ENCODE measurements at regions not wholly inside any gene's neighbourhood (a gene's known extent, or its start where the extent isn't known, plus 50 kb on each side); places are given as distances from the start of the nearest gene placed in this dataset.
"Not testable (repeated sequence)": the region's sequence is repeated elsewhere in the genome, so short reads cannot be mapped to it uniquely, and the experiment has no call there.

- CTCF ChIA-PET; ATAC-seq; H3K9me3 Mint-ChIP-seq (ENCODE audit: low read depth); H3K36me3 Mint-ChIP-seq (ENCODE audit: low read depth); POLR2A ChIA-PET; H3K27me3 Mint-ChIP-seq; H3K27ac Mint-ChIP-seq; DNase-seq; H3K4me3 Mint-ChIP-seq; intact Hi-C loops (cut with DNase I, micrococcal nuclease): not testable (repeated sequence)
- H3K4me1 Mint-ChIP-seq, result peaks cover 10% of the 10 kb centered on the region
These were observed 88.5 kb upstream of the RANBP6 start for GRCh38 chr9:6103911-6104310.

DNA sequence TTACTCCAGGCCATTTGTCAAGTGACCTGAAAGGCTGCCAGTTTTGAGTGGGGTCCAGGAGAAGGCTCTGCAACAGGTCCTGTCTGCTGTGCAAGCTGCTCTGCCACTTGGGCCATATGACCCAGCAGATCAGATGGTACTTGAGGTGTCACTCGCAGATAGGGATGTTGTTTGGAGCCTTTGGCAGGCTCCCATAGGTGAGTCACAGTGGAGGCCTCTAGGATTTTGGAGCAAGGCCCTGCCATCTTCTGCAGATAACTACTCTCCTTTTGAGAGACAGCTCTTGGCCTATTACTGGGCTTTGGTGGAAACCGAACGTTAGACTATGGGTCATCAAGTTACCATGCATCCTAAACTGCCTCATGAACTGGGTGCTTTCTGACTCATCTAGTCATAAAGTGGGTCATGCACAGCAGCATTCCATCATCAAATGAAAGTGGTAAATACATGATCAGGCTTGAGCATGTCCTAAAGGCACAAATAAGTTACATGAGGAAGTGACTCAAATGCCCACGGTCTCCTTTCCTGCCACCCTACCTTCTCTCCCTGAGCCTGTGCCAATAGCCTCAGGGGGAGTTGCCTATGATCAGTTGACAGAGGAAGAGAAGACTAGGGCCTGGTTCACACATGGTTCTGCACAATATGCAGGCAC is 87.0 kb upstream of the RANBP6 start:
- H3K36me3 Mint-ChIP-seq (ENCODE audit: low read depth); H3K27me3 Mint-ChIP-seq; H3K4me3 Mint-ChIP-seq; CTCF ChIA-PET; intact Hi-C loops (cut with DNase I, micrococcal nuclease); H3K27ac Mint-ChIP-seq; H3K9me3 Mint-ChIP-seq (ENCODE audit: low read depth); DNase-seq: not testable (repeated sequence)
- ATAC-seq, result peak; percentile 42
- POLR2A ChIA-PET, result interaction anchor here (0.6 kb wide), 1 partner anchor 87 kb away, joined by 3 read pairs; the partner anchor contains the start of gene RANBP6
- peaks cover 10% of the 10 kb centered on the region for H3K4me1 Mint-ChIP-seq

GRCh38 chr9:6101725-6102124 is 86.3 kb upstream of the RANBP6 start:
- H3K9me3 Mint-ChIP-seq (ENCODE audit: low read depth); intact Hi-C loops (cut with DNase I, micrococcal nuclease); ATAC-seq; H3K4me3 Mint-ChIP-seq; DNase-seq; H3K27ac Mint-ChIP-seq; H3K4me1 Mint-ChIP-seq; H3K27me3 Mint-ChIP-seq; H3K36me3 Mint-ChIP-seq (ENCODE audit: low read depth); CTCF ChIA-PET: not testable (repeated sequence)
- POLR2A ChIA-PET, result interaction anchor here (0.6 kb wide), 1 partner anchor 86 kb away, joined by 3 read pairs; the partner anchor contains the start of gene RANBP6

DNA sequence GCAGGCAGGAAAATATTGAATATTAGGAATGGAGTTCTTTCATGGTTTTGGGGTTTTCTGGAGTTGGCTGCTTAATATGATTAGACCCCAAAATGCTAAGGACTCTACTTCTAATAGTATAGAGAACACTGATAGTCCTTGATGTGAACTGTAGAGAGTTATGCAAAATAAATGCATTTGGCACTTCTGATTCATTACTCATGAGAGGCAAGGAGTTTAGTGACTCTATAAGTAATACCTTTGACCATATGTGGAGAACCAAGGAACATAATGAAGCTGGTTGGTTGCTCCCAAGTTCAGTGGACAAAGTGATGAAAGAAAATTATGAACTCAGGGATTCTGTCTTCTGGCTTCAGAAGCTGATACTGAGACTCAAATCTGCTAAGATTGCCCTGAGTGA is 83.9 kb upstream of the RANBP6 start:
- not testable (repeated sequence) for H3K4me3 Mint-ChIP-seq

DNA sequence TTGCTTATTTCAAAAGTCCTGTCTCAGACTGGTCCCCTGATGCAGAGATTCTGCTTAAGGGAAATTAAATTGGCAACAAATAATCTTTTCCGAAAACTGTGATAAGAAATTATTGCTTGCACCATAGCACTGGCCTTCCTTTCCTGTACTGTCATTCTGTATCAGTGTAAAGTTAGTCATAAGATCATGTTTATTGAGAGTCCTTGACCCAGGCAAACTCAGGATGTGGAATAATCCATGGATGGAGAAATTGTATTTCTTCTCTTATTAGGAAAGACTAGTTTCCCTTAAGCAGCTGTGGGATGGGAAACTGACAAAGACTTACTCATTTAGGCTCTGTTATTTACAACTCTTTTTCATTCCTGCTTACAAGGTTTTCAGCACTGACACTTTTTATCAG is 83.0 kb upstream of the RANBP6 start:
- no peaks in the 10 kb centered on the region for H3K4me1 Mint-ChIP-seq
- no peak overlapping the region for H3K4me3 Mint-ChIP-seq
- ChIA-PET POLR2A (no interaction called here), CTCF (no interaction called here)
- no peaks in the 10 kb centered on the region for H3K27me3 Mint-ChIP-seq
- no peak for ATAC-seq
- H3K9me3 Mint-ChIP-seq (ENCODE audit: low read depth), result no peaks in the 10 kb centered on the region
- H3K27ac Mint-ChIP-seq, result no peak overlapping the region
- no peaks in the 10 kb centered on the region for H3K36me3 Mint-ChIP-seq (ENCODE audit: low read depth)
- DNase-seq, result no peak
- intact Hi-C loops (cut with DNase I, micrococcal nuclease), result no loop called here

More for the DNA sequence above, 83.9 kb upstream of the RANBP6 start:
- POLR2A ChIA-PET; intact Hi-C loops (cut with DNase I, micrococcal nuclease); H3K27me3 Mint-ChIP-seq; ATAC-seq; H3K36me3 Mint-ChIP-seq (ENCODE audit: low read depth); CTCF ChIA-PET; H3K9me3 Mint-ChIP-seq (ENCODE audit: low read depth); H3K27ac Mint-ChIP-seq; DNase-seq; H3K4me1 Mint-ChIP-seq: not testable (repeated sequence)

- H3K4me3 Mint-ChIP-seq, result no peak overlapping the region
- peak; percentile 70 for ATAC-seq
- H3K36me3 Mint-ChIP-seq (ENCODE audit: low read depth), result no peaks in the 10 kb centered on the region
- ChIA-PET CTCF (interaction anchor here (0.6 to 1.3 kb wide), 2 partner anchors 13 to 21 kb away, joined by 3 read pairs; no protein-coding TSS in a partner anchor), POLR2A (no interaction called here)
- no peak overlapping the region for H3K27ac Mint-ChIP-seq
- no peaks in the 10 kb centered on the region for H3K9me3 Mint-ChIP-seq (ENCODE audit: low read depth)
- DNase-seq, result peak; percentile 19
- H3K4me1 Mint-ChIP-seq, result no peaks in the 10 kb centered on the region
- intact Hi-C loops (cut with DNase I, micrococcal nuclease), result no loop called here
- no peaks in the 10 kb centered on the region for H3K27me3 Mint-ChIP-seq
These were observed 81.4 kb upstream of the RANBP6 start for GRCh38 chr9:6096821-6097220.

- no peaks in the 10 kb centered on the region for H3K27me3 Mint-ChIP-seq
- intact Hi-C loops (cut with DNase I, micrococcal nuclease), result no loop called here
- CTCF ChIA-PET, result no interaction called here
- ATAC-seq (no peak), DNase-seq (no peak)
- H3K4me3 Mint-ChIP-seq, result no peak overlapping the region
- H3K9me3 Mint-ChIP-seq (ENCODE audit: low read depth), result no peaks in the 10 kb centered on the region
- no peaks in the 10 kb centered on the region for H3K4me1 Mint-ChIP-seq
- POLR2A ChIA-PET, result no interaction called here
- no peak overlapping the region for H3K27ac Mint-ChIP-seq
- H3K36me3 Mint-ChIP-seq (ENCODE audit: low read depth), result no peaks in the 10 kb centered on the region
These were observed 75.1 kb upstream of the RANBP6 start for GRCh38 chr9:6090277-6091210.

DNA sequence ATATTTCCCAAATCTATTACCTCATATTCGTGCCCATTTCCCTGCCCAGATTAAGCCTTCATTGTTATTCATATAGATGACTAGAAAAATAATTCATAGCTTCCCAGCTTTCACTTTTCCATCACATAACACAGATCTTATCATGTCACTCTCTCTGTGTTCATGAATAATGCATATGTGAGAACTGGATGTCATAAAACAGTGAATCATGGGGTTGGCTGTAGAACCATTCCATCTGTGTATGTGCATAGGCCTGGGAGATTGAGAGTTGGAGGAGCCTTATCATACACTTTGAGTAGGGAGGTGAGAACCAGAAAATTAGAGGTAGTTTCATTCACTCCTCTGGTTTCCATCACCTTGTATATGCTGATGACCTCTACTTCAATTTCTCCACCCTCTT is 73.9 kb upstream of the RANBP6 start:
- no peak overlapping the region for H3K4me3 Mint-ChIP-seq
- ATAC-seq (no peak), DNase-seq (no peak)
- CTCF ChIA-PET, result no interaction called here
- H3K36me3 Mint-ChIP-seq (ENCODE audit: low read depth), result no peaks in the 10 kb centered on the region
- H3K4me1 Mint-ChIP-seq, result no peaks in the 10 kb centered on the region
- intact Hi-C loops (cut with DNase I, micrococcal nuclease), result no loop called here
- no peak overlapping the region for H3K27ac Mint-ChIP-seq
- no peaks in the 10 kb centered on the region for H3K27me3 Mint-ChIP-seq
- POLR2A ChIA-PET, result no interaction called here
- H3K9me3 Mint-ChIP-seq (ENCODE audit: low read depth), result no peaks in the 10 kb centered on the region

DNA sequence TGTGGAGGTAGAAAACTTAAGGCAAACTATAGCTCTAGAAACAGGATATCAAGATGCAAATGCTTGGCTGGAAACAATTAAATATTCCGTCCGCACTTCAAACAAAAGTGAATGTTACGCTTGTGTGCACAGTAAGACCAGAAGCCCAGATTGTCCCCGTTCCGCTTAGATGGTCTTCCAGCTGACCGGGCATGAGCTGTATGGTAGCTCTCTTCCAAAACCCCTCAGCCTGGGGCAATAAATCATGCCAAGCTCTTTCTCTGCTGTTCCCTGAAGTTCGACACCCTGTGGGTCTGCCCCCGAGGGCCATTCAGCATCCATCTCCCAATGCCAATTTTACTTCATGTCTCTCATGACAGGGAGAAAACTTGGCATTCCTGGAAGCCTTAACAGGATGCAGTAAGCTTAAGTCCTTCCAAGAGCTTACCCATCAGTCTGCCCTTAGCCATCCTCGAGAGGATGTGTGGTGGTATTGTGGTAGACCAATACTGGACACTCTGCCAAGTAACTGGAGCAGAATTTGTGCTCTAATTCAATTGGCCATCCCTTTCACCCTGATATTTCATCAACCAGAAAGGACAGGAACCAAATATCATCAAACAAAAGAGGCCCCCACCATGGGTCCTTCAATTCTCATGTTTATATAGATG is 70.7 kb upstream of the RANBP6 start:
- Mint-ChIP-seq H3K36me3 (ENCODE audit: low read depth) (no peaks in the 10 kb centered on the region), H3K4me1 (no peaks in the 10 kb centered on the region), H3K4me3 (no peak overlapping the region), H3K27ac (no peak overlapping the region), H3K9me3 (ENCODE audit: low read depth) (no peaks in the 10 kb centered on the region), H3K27me3 (no peaks in the 10 kb centered on the region)
- POLR2A ChIA-PET, result no interaction called here
- DNase-seq (no peak), ATAC-seq (no peak)
- intact Hi-C loops (cut with DNase I, micrococcal nuclease), result no loop called here
- CTCF ChIA-PET, result interaction anchor here (1.7 kb wide), 1 partner anchor 32 kb away, joined by 5 read pairs; no protein-coding TSS in a partner anchor

DNA sequence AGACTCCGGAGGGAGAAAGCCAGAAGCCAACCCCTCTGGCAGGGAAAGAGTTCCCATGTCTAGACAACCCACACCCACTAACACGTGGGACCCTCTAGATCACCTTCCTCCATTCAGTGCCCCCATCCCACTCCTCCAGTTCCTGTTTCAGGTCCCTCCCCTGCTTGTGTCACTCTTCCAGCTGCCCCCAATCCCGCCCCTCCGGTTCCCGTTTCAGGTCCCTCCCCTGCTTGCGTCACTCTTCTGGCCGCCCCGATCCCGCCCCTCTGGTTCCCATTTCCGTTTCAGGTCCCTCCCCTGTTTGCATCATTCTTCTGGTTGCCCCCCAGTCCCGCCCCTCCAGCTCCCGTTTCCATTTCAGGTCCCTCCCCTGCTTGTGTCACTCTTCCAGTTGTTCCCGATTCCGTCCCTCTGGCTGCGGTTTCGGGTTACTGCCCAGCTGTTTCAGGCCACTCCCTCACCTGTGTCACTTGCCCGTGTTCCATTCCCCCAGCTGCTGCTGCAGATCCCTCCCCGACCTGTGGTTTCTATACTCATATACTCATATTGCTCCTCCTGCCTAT is 64.8 kb upstream of the RANBP6 start:
- H3K36me3 Mint-ChIP-seq (ENCODE audit: low read depth), result no peaks in the 10 kb centered on the region
- peak; percentile 82 for DNase-seq
- peaks cover 12% of the 10 kb centered on the region for H3K4me1 Mint-ChIP-seq
- POLR2A ChIA-PET, result interaction anchor here (0.8 kb wide), 1 partner anchor 10 kb away, joined by 3 read pairs; no protein-coding TSS in a partner anchor
- ATAC-seq, result peak; percentile 90
- H3K27ac Mint-ChIP-seq, result peak overlapping the region; percentile 82
- H3K4me3 Mint-ChIP-seq, result peak overlapping the region; percentile 67
- no peaks in the 10 kb centered on the region for H3K9me3 Mint-ChIP-seq (ENCODE audit: low read depth)
- CTCF ChIA-PET, result interaction anchor here (0.7 to 1.1 kb wide), 4 partner anchors 9 to 225 kb away, joined by 3 to 6 read pairs (median 4); no protein-coding TSS in a partner anchor
- no peaks in the 10 kb centered on the region for H3K27me3 Mint-ChIP-seq
- intact Hi-C loops (cut with DNase I, micrococcal nuclease), result no loop called here

DNA sequence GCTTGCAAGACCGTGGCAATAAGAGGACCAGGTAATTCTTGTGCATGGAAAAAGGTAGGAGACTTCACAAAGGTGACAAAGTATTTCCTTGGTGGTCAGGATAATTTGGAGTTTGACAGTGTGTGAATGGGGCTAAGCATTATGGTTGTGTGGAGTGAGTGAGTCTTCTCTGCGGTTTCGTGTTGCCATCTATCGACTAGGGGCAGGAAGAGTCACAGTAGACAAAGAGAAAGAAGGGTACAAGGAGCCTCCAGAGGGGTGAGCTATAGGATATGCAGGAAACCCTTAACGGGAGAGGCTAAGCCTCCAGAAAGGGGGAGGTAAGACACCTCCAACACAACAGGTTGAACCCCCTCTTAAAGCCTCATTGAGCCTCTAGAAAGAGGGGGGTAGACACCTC is 64.0 kb upstream of the RANBP6 start:
- DNase-seq (no peak), ATAC-seq (no peak)
- H3K9me3 Mint-ChIP-seq (ENCODE audit: low read depth), result no peaks in the 10 kb centered on the region
- H3K27me3 Mint-ChIP-seq, result no peaks in the 10 kb centered on the region
- peak overlapping the region; percentile 27 for H3K27ac Mint-ChIP-seq
- CTCF ChIA-PET, result no interaction called here
- POLR2A ChIA-PET, result no interaction called here
- H3K4me3 Mint-ChIP-seq, result peak overlapping the region; percentile 25
- intact Hi-C loops (cut with DNase I, micrococcal nuclease), result no loop called here
- no peaks in the 10 kb centered on the region for H3K36me3 Mint-ChIP-seq (ENCODE audit: low read depth)
- H3K4me1 Mint-ChIP-seq, result peaks cover 12% of the 10 kb centered on the region

Data from activated CD4-positive, alpha-beta T cell treated with anti-CD3 and anti-CD28 coated beads for 36 hours (primary cell).